Right kidney (tissue), 1 donor: ENCODE measurements at regions not wholly inside any gene's neighbourhood (a gene's known extent, or its start where the extent isn't known, plus 50 kb on each side); places are given as distances from the start of the nearest gene placed in this dataset.
"Not testable (repeated sequence)": the region's sequence is repeated elsewhere in the genome, so short reads cannot be mapped to it uniquely, and the experiment has no call there.

Experiments
- DNase-seq: peaks from one replicate; pipeline ENCODE4 v3.0.0-alpha.2; 2016

- DNase-seq = no peak
Measured at GRCh38 chr2:226578879-226579278, 220.7 kb downstream of the IRS1 start.

- no peak for DNase-seq
Measured at GRCh38 chr2:226578373-226578772, 221.2 kb downstream of the IRS1 start.

DNA sequence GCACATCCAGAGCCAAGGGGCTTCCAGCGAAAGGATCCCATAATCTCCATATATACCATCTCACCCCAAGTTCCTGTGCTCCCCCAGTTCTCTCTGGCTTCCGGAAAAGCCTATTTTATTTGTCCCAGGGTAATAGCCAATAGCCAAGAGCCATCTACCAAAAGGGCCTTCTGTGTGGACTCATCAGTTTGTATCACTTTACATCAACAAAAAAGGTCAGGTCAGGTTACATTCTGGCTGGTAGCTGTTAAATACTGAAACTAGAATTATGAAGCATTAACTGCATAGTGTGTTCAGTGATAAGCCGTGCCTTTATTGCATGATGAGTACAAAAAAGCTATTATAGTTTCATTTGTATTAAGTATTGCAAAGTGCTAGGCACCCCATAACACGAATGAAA, 223.7 kb downstream of the IRS1 start:
- no peak for DNase-seq

- DNase-seq = no peak
Measured at GRCh38 chr2:226573158-226573557, 226.5 kb downstream of the IRS1 start.

- DNase-seq = no peak
Measured at GRCh38 chr2:226564667-226565066, 235.0 kb downstream of the IRS1 start.

- no peak for DNase-seq
Measured at GRCh38 chr2:226561962-226562361, 237.7 kb downstream of the IRS1 start.

GRCh38 chr2:226560325-226560724, 239.3 kb downstream of the IRS1 start:
- no peak for DNase-seq

- no peak for DNase-seq
Measured at GRCh38 chr2:226559536-226559935, 240.1 kb downstream of the IRS1 start.

GRCh38 chr2:226558418-226558817, 241.2 kb downstream of the IRS1 start:
- DNase-seq = no peak

GRCh38 chr2:226556050-226556449, 243.6 kb downstream of the IRS1 start:
- DNase-seq = no peak

GRCh38 chr2:226554701-226555100, 244.9 kb downstream of the IRS1 start:
- no peak for DNase-seq

DNA sequence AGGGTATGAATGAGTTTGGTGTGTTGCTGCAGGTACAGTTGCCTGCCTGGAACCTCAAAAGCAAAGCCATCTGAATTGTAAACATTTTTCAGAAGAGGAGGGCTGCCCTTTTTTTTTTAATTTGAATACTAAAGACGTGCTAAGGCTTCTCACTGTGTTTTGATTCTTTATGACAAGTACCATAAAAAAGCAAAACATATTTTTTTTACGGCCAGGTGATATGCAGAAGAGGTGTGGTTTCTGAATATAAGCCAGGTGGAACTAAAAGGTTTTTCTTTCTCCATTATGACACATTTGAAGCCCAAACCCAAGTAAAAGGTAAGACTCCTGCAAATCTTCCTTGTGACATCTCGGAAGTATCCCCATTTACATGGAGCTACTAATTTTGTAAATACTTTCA, 246.3 kb downstream of the IRS1 start:
- no peak for DNase-seq

- no peak for DNase-seq
Measured at GRCh38 chr2:226552571-226553285, 246.9 kb downstream of the IRS1 start.

DNA sequence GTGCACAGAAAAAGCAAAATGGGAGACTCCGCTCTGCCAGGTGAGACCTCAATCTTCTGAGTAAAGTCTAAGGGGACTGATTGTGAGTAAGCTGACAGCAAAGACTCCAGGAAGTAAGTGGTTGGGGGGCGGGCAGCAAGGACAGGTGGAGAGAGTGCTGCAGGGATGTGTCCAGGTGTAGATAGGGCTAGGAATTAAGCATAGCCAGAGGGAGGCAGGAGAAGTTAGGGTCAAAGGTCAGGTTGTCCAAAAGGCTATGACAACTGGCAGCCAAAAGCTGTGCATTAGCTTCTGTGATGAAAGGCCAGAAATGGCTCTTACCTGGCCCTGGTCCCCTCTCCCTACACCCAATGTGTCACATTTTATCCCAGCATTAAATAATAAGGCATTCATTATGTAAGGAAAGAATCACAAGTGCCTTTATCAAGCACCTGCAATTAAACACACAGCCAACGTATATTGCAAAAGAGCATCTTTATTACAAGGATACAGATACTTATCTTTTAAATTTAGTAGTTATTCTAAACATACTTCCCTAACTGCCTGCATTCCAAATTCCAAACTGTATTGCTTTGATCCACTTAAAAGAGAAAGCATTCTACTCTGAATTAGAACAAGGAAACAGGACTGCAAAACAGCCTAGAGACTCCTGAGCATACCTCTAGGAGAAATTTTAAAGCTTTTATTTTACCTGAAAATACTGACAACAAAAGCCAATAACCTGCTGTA, 247.9 kb downstream of the IRS1 start:
- DNase-seq = no peak

GRCh38 chr2:226550801-226551200, 248.8 kb downstream of the IRS1 start:
- no peak for DNase-seq

DNA sequence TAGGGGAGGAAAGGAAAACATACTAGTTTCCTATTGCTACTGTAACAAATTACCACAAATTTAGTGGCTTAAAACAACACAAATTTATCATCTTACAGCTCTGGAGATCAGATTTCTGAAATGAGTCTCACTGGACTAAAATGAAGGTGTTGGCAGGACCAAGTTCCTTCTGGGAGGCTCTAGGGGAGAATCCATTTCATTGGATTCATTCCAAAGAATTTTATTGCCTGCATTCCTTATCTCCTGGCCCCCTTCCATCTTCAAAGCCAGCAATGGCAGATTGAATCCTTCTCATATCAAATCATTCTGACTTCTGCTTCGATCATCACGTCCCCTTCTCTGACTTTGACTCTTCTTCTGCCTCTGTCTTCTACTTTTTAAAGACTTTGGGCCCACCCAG, 250.9 kb downstream of the IRS1 start:
- DNase-seq = no peak

GRCh38 chr2:226544596-226545210, 254.9 kb downstream of the IRS1 start:
- no peak for DNase-seq

DNA sequence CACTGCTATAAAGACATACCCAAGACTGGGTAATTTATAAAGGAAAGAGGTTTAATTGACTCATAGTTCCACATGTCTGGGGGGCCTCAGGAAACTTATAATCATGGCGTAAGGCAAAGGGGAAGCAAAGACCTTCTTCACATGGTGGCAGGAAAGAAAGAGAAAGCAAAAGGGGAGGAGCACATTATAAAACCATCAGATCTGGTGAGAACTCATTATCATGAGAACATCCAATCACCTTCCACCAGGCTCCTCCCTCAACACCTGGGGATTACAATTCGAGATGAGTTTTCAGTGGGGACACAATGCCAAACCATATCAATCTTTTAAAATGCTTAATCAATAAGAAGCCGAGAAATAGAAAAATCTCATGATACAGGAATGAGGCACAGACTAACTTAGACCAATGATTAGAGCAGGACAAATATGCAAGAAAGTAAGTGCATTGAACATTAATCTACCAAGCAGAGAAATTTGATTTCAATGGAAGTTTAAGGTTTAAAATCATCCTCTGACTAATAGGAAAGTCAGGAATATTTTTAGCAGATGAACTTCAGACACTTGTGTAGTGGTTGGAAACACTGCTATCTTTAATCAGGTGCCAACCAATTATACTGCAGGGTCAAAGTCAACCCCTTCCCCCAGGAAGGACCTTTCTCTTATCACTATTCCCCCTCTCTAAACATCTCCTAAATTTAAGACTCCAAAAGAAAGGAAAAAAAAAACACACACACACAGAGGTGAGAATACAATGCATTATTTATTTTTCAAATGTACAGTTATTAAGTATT, 259.2 kb downstream of the IRS1 start:
- DNase-seq = no peak

DNA sequence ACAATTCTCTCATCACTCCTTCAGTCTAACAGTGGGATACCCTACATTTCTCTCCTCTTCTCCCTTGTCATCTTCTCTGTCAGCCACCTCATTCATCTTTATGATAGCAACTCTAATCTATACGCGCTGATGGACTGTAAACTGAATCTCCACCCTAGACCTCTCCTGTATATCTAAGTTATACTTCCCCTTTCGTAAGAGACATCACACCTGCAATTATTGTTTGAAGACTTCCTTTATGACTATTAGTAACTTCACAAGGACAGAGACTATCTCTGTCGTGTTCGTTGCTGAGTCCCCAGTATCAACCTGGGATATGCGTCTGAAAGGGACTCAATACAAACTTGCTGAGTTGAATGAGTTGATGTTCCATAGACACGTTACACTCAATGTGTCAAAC, 263.2 kb downstream of the IRS1 start:
- DNase-seq = no peak

DNA sequence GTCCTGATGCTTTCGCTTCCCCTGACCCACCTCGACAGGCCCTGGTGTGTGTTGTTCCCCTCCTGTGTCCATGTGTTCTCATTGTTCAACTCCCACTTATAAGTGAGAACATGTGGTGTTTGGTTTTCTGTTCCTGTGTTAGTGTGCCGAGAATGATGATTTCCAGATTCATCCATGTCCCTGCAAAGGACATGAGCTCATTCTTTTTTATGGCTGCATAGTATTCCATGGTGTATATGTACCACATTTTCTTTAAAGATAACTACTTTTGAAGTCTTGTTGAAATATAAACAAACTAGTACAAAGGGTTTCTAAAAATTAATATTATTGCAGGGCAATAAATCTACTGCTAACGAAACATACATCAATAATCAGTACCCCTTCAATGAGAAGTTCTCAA, 266.6 kb downstream of the IRS1 start:
- not testable (repeated sequence) for DNase-seq

GRCh38 chr2:226531061-226531810, 268.4 kb downstream of the IRS1 start:
- DNase-seq = no peak

DNA sequence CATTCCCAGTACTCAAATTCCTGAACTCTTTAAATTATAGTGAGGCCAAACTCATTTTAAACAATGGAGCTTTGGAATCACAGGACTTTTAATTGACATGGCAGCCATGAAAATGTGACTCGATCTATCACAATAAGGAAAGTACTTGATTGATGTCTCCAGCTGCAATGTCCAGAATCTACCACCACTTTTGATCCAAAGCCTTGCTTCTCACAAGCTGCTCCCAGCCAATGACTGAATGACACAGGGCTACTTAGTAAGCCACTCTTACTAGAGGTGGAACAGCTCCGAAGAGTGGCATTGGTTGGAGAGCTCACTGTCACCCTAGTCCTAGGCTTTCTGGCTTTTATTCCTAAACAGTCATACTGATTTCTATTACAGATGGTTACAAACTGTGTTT, 270.1 kb downstream of the IRS1 start:
- no peak for DNase-seq
